SK-N-SH (cell line): ENCODE measurements at regions not wholly inside any gene's neighbourhood (a gene's known extent, or its start where the extent isn't known, plus 50 kb on each side); places are given as distances from the start of the nearest gene placed in this dataset.

Source experiments
- CTCF ChIA-PET: fragments of 300-600, 350-600 bp; formaldehyde crosslinking; extraction: SDS; loops from one replicate; lab custom pipeline; 2021; lab: Yijun Ruan, JAX
- POLR2A ChIA-PET: fragments of 350-600 bp; sonication (Branson Sonifier 250); formaldehyde crosslinking; extraction: SDS; loops from one replicate; lab custom pipeline; 2020; ENCODE audit warnings: antibody characterized with exemption, inconsistent platforms; lab: Yijun Ruan, JAX
- DNase-seq: peaks from one replicate; pipeline ENCODE4 v3.0.0; 2012
- H2AFZ ChIP-seq: fragments of 200-600 bp; sonication (generic); 2 replicates; pipeline ENCODE4 v1.8.1; 2016; ENCODE audit warnings: antibody characterized with exemption, mild to moderate bottlenecking, low read depth
- H3F3A ChIP-seq: fragments of 200-600 bp; sonication (generic); replicated peaks from 2 replicates; pipeline ENCODE3; 2016; ENCODE audit warnings: antibody characterized with exemption, mild to moderate bottlenecking; ENCODE audit not compliant: insufficient read depth
- H3K27ac ChIP-seq, 2 experiments: fragments of 200-500 bp in 1 of 2; fragments of 200-600 bp in 1 of 2; sonication (Bioruptor generic) in 1 of 2; sonication (generic), shearing (Covaris generic) in 1 of 2; 2 replicates each; pipeline versions ENCODE4 v1.5.1 to v1.6.1; 2014 to 2016; ENCODE audit warnings: low read depth in 2 of 2, inconsistent platforms in 1 of 2, low read length in 1 of 2, mild to moderate bottlenecking in 1 of 2, mixed read lengths in 1 of 2
- H3K27me3 ChIP-seq: fragments of 200-600 bp; sonication (generic), shearing (Covaris generic); 2 replicates; pipeline ENCODE4 v1.6.1; 2016; ENCODE audit warnings: mixed run types; ENCODE audit not compliant: insufficient read depth
- H3K36me3 ChIP-seq, 2 experiments: fragments of 200-500 bp in 1 of 2; fragments of 200-600 bp in 1 of 2; sonication (Bioruptor generic) in 1 of 2; sonication (generic) in 1 of 2; replicated peaks in 1 of 2; 2 replicates each; pipeline versions ENCODE3 to v1.5.1; 2014 to 2016; ENCODE audit warnings: low read length in 1 of 2, mild to moderate bottlenecking in 1 of 2; ENCODE audit not compliant: insufficient read depth in 2 of 2, control insufficient read depth in 1 of 2
- H3K4me1 ChIP-seq, 2 experiments: fragments of 200-500 bp in 1 of 2; fragments of 200-600 bp in 1 of 2; sonication (Bioruptor generic) in 1 of 2; sonication (generic), shearing (Covaris generic) in 1 of 2; 2 replicates each; pipeline versions ENCODE4 v1.5.1 to v1.6.1; 2014 to 2016; ENCODE audit warnings: low read depth in 1 of 2, low read length in 1 of 2, mixed run types in 1 of 2; ENCODE audit not compliant: insufficient read depth in 2 of 2, control insufficient read depth in 1 of 2
- H3K4me2 ChIP-seq: fragments of 200-600 bp; sonication (generic), shearing (Covaris generic); 2 replicates; pipeline ENCODE4 v1.6.1; 2017; ENCODE audit warnings: mixed run types
- H3K4me3 ChIP-seq, 2 experiments: fragments of 200-500 bp in 1 of 2; fragments of 200-600 bp in 1 of 2; sonication (Bioruptor generic) in 1 of 2; sonication (generic), shearing (Covaris generic) in 1 of 2; 2 replicates each; pipeline versions ENCODE4 v1.5.1 to v1.8.1; 2014 to 2016; ENCODE audit warnings: low read depth in 2 of 2, inconsistent platforms in 1 of 2, low read length in 1 of 2, mild to moderate bottlenecking in 1 of 2, mixed read lengths in 1 of 2, moderate library complexity in 1 of 2
- H3K79me2 ChIP-seq: fragments of 200-600 bp; sonication (generic); 2 replicates; pipeline ENCODE4 v1.8.1; 2017; ENCODE audit warnings: mild to moderate bottlenecking; ENCODE audit not compliant: insufficient read depth
- H3K9ac ChIP-seq: fragments of 200-600 bp; sonication (generic); 2 replicates; pipeline ENCODE4 v1.6.1; 2017; ENCODE audit warnings: mixed run types
- H3K9me2 ChIP-seq: fragments of 200-600 bp; sonication (generic); 2 replicates; pipeline ENCODE4 v1.6.1; 2017; ENCODE audit warnings: mixed run types
- H3K9me3 ChIP-seq: fragments of 200-600 bp; sonication (generic); 2 replicates; pipeline ENCODE4 v1.6.1; 2017; ENCODE audit warnings: mixed run types, mild to moderate bottlenecking, moderate library complexity
- H4K20me1 ChIP-seq: fragments of 200-600 bp; sonication (generic); 2 replicates; pipeline ENCODE4 v1.6.1; 2017; ENCODE audit warnings: mild to moderate bottlenecking, mixed run types; ENCODE audit not compliant: insufficient read depth
- CHD2 ChIP-seq: fragments of 150-350 bp; IDR thresholded peaks from 2 replicates; pipeline ENCODE4 v1.6.1; 2018; ENCODE audit warnings: low read length; ENCODE audit not compliant: partially characterized antibody
- EP300 ChIP-seq, 2 experiments: IDR thresholded peaks; 2 replicates each; pipeline versions ENCODE4 v1.4.0 to v1.6.1; 2012; ENCODE audit warnings: borderline replicate concordance in 1 of 2, low read depth in 1 of 2, low read length in 1 of 2
- EZH2phosphoT487 ChIP-seq: fragments of 200-600 bp; sonication (generic); IDR thresholded peaks from 2 replicates; pipeline ENCODE4 v1.6.1; 2017; ENCODE audit warnings: low read depth, mixed run types, mild to moderate bottlenecking, antibody characterized with exemption, moderate library complexity, borderline replicate concordance
- FOSL2 ChIP-seq: IDR thresholded peaks from 2 replicates; pipeline ENCODE4 v1.4.0; 2012; ENCODE audit warnings: low read depth, mild to moderate bottlenecking, moderate library complexity, borderline replicate concordance
- FOXJ3 ChIP-seq: sonication (generic); formaldehyde crosslinking; IDR thresholded peaks from 2 replicates; pipeline ENCODE4 v1.5.1; 2020; ENCODE audit warnings: mild to moderate bottlenecking, missing genetic modification reagents
- GATA2 ChIP-seq: sonication (generic); formaldehyde crosslinking; IDR thresholded peaks from 2 replicates; pipeline ENCODE4 v1.5.0; 2020; ENCODE audit warnings: mild to moderate bottlenecking, missing genetic modification reagents
- IRF3 ChIP-seq: fragments of 150-350 bp; IDR thresholded peaks from 2 replicates; pipeline ENCODE4 v1.6.1; 2016; ENCODE audit warnings: mild to moderate bottlenecking, low read depth, low read length
- JUND ChIP-seq: IDR thresholded peaks from 2 replicates; pipeline ENCODE4 v1.4.0; 2012
- PBX3 ChIP-seq: IDR thresholded peaks from 2 replicates; pipeline ENCODE4; 2012
- POLR2AphosphoS5 ChIP-seq: IDR thresholded peaks from 2 replicates; pipeline ENCODE4 v1.6.1; 2012; ENCODE audit warnings: low read depth, low read length
- RAD21 ChIP-seq: IDR thresholded peaks from 2 replicates; pipeline ENCODE4 v1.6.1; 2012; ENCODE audit warnings: mild to moderate bottlenecking, low read length
- REST ChIP-seq: IDR thresholded peaks from 2 replicates; pipeline ENCODE4 v1.6.1; 2012; ENCODE audit warnings: mild to moderate bottlenecking, low read depth, low read length, moderate library complexity
- RFX5 ChIP-seq: IDR thresholded peaks from 2 replicates; pipeline ENCODE4 v1.6.1; 2012; ENCODE audit warnings: mild to moderate bottlenecking, improper control_type of control experiment, low read length
- TAF1 ChIP-seq: IDR thresholded peaks from 2 replicates; pipeline ENCODE4 v1.6.1; 2012; ENCODE audit warnings: low read depth, mild to moderate bottlenecking, low read length, moderate library complexity, borderline replicate concordance
- TEAD4 ChIP-seq: IDR thresholded peaks from 2 replicates; pipeline ENCODE4 v1.4.0; 2012; ENCODE audit warnings: mild to moderate bottlenecking, borderline replicate concordance; ENCODE audit not compliant: insufficient read depth
- USF2 ChIP-seq: fragments of 150-350 bp; IDR thresholded peaks from 2 replicates; pipeline ENCODE4 v1.6.1; 2017; ENCODE audit warnings: antibody characterized with exemption, low read length, low read depth, borderline replicate concordance
- YY1 ChIP-seq: IDR thresholded peaks from 2 replicates; pipeline ENCODE4 v1.4.0; 2012; ENCODE audit warnings: low read depth, mild to moderate bottlenecking
- WGBS: methylation state at CpG from one replicate; pipeline ENCODE4 v1.1.6; 2017; ENCODE audit warnings: low lambda C conversion rate; 5-methylcytosine and 5-hydroxymethylcytosine counted together

- H3K4me3 ChIP-seq, result no peak overlapping the region
- no peak overlapping the region for H2AFZ ChIP-seq
- TF ChIP-seq TAF1 (no peak), RAD21 (no peak), CHD2 (no peak), GATA2 (CRISPR knock-in tag) (no peak), USF2 (no peak), FOXJ3 (no peak), EP300 (IDR thresholded peaks at IDR 0.05; ENCODE audit: borderline replicate concordance in 1 of 2, low read depth in 1 of 2, low read length in 1 of 2) (no peak), REST (no peak), IRF3 (no peak), RFX5 (no peak), EZH2phosphoT487 (no peak), PBX3 (no peak), FOSL2 (no peak), TEAD4 (no peak), YY1 (no peak), POLR2AphosphoS5 (no peak), JUND (no peak)
- H3K4me1 ChIP-seq, result peaks cover 0 to 12% of the 10 kb centered on the region in 2 experiments; a peak in 1 of 4 replicates
- 82% methylated on average over 14 of the region's 17 CpGs for WGBS
- no peaks in the 10 kb centered on the region for H3K9me2 ChIP-seq
- no peak overlapping the region for H3K27ac ChIP-seq
- no peaks in the 10 kb centered on the region for H4K20me1 ChIP-seq
- no peaks in the 10 kb centered on the region for H3K27me3 ChIP-seq
- H3K4me2 ChIP-seq, result no peak overlapping the region
- no peaks in the 10 kb centered on the region for H3K36me3 ChIP-seq
- no peaks in the 10 kb centered on the region for H3F3A ChIP-seq
- H3K9me3 ChIP-seq, result peaks cover 12% of the 10 kb centered on the region; the same call in 1 of the 2 replicates
- H3K79me2 ChIP-seq, result no peaks in the 10 kb centered on the region
- no peak for DNase-seq
- no peak overlapping the region for H3K9ac ChIP-seq
- CTCF ChIA-PET, result interaction anchor here (1.3 kb wide), 1 partner anchor 64 kb away, joined by 5 read pairs; no protein-coding TSS in a partner anchor
- POLR2A ChIA-PET, result no interaction called here
Observed at GRCh38 chr7:45986355-45987298, 65.6 kb upstream of the IGFBP3 start.
